Dermis microvascular lymphatic vessel endothelial cell (primary cell): ENCODE measurements at regions not wholly inside any gene's neighbourhood (a gene's known extent, or its start where the extent isn't known, plus 50 kb on each side); places are given as distances from the start of the nearest gene placed in this dataset.

Experiments used
- DNase-seq, 2 donors: peaks; one replicate each; pipeline versions ENCODE4 v3.0.0 to v3.0.0-alpha.2; 2010; ENCODE audit warnings: low read depth in 2 of 2

DNA sequence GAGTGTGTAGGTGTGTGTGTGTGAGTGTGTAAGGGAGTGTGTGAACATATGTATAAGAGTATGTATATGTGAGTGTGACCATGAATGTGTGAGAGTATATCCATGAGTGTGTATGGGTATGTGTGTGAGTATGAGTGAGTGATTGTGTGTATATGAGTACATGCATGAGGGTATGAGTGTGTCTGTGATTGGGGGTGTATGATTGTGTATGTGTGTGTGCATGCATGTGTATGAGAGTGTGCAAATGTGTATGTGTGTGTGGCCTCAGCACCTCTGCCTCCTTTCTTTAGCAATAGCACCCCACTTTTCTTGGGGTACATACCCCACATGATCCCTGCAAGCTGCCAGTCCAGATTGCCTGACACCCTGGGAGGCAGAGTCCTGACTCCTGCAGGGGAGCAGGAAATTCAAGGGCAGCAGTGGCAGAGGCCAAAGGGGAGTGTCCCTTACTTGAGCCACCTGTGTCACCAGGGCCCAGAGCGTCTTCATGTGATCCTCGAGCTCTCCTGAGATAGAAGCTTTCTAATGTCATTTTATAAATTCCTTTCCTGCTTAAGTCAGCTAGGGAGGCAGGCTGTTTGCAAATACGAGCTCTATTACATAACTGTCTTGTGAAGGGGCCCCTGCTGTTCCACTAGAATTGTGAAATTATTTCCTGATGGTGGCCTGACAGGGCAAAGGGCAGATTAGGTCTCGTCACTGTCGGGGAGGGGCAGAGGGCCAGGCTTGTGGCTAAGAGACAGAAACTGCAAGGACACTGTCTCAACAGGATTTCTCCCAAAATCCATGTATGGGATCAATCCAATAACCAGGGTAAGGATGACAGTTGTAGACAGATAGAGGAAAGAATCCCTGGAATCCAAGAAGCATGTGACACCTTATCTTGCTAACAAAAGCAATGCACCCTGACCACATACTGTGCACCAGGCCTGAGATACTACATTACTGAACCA, 389.1 kb downstream of the GADD45G start:
- DNase-seq = no peak

DNA sequence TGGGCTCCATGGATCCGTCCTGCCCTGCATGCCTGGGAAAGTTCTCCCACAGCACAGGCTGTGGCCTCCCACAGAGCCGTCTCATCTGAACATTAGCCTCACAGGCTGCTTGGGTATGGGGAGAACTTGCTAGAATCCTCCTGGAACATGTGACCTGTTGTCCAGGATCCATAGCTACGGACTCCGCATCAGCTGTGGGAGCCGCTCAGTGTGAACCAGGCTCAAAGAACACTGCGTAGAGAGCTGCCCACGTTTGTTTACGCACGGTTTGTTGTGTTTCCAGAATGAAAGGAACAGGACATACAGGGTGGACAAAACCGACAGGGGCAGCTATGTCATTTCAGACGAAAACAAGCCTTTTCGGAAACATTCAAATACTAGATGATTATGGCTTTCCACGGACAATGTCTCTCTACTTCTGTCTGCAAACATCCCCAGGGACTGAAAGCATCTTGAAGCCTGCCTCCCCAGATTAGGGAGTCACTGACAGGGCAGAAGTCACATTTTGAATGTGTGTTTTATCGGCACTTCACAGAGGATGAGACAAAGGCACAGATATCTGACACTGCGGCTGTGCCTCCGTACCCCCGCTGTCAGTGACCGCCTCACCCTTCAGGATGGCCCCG, 390.3 kb downstream of the GADD45G start:
- DNase-seq = no peak

- no peak for DNase-seq
Observed at GRCh38 chr9:89996116-89996515, 391.3 kb downstream of the GADD45G start.

- no peak for DNase-seq
Observed at GRCh38 chr9:89996773-89997172, 392.0 kb downstream of the GADD45G start.

- no peak for DNase-seq
Observed at GRCh38 chr9:89998633-89999032, 393.8 kb downstream of the GADD45G start.

- DNase-seq = no peak
Observed at GRCh38 chr9:89999176-89999533, 394.3 kb downstream of the GADD45G start.

- no peak for DNase-seq
Observed at GRCh38 chr9:89999534-90000370, 394.9 kb downstream of the GADD45G start.

- no peak for DNase-seq
Observed at GRCh38 chr9:90000925-90001324, 396.1 kb downstream of the GADD45G start.

- no peak for DNase-seq
Observed at GRCh38 chr9:90001747-90002146, 396.9 kb downstream of the GADD45G start.

DNA sequence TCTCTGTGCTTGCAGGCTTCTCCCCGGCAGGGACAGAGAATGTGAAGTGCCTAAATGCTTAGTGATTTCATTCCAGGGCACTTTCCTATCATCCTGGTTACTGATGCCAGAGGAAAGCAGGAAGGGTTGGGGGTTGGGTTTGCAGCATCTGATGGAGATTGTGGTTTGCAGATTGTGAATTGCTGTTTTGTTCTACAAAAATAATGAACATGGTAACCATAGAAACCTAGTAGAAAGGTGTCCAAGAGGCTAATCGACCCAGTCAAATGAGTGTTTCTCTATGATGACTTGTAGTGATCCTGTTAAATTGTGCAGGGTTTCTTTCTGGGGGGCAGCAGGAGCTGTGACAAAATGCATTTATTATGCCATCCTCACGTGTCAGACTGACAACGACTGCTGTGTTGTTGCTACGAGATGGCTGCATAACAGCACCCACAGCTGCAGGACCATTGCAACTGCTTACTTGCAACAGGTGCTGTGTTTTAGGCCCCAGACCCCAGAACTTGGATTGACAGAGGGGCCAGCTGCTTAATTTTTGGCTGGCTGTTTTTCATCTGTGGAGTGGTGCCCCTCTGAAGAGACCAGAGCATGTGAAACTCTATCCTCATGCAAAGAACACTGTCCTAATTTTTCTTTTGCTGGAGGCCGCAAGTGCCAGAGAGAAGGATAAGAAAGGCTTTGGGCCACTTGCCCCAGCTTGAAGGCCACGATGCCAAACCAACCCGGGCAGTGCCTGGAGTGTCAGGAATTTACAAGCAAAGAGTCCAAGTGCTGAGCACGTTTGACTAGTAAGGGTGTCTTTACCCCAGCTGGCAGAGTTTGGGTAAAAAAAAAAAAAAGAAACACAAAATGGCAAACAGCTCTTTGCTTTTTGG, 397.8 kb downstream of the GADD45G start:
- no peak for DNase-seq

DNA sequence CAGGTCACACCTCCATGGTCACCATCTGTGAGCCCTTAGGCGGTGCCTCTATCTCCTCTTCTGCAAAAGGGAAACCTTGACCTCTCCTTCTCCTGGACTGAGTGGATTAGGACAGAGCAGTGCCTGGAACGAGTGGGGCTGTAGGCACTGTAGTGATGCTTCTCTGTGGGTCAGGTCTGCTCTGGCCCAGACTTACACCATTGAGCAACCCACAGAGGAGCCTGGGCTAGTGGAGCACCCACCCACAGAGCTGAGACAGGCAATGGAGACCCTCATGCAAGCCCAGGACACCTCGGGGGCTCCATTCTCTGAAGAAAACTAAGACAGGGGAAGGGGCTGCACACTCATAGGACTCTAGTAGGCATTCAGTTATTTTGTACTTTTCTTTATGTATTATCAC, 400.6 kb downstream of the GADD45G start:
- DNase-seq = no peak

- DNase-seq = no peak
Observed at GRCh38 chr9:90007516-90008440, 403.0 kb downstream of the GADD45G start.

DNA sequence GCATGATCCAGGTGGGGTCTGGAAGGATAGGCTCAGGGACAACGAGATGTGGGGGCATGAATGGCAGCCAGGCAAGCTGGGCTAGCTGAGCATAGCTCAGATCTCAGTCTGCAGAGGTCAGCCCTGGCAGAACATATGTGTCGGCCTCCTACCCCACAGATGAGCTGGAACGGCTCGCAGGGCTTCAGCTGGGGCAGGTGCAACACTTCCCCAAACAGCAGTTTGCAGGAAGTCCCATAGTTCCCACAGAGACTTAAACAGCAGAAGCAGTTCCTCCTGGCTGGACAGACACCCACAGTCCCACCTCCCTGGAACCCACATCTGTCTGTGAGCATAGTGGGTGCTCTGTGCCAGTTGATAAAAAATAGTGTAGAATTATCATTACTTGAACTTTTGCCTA, 404.6 kb downstream of the GADD45G start:
- DNase-seq = no peak

- no peak for DNase-seq
Observed at GRCh38 chr9:90010793-90011192, 406.0 kb downstream of the GADD45G start.

DNA sequence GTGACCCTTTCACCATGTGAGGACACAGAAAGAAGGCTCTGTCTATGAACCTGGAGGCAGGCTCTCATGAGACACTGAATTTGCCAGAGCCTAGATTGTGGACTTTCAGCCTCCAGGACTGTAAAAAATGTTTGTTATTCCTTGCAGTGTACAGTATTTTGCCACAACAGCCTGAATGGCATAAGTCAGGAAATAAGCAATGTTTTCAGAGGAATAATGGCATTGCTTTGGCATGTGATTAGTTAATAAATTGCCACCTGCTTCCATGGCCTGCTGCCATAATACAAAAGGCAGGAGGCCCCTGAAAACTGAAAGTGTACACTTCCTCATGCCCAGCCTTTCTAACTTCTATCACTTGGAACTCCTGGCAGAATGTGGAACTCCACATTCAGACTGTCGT, 408.1 kb downstream of the GADD45G start:
- no peak for DNase-seq

DNA sequence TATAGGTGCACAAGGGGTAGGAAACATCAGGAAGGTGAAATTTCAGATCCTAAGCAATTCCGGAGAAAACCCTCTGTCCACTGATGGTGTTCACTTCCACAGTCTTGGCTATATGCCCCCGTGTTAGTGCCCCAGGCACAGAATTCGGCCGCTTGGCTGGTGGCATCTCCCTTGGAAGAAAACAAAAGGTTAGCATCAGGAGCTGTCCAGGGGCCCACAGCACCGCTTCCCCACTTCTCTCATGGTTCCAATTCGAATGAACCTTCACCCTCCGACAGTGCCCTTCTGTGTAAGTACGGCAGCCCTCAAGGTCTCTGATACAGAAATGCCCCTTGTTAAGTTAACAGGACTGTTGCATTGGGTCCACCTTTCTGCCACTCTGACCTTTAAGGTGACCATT, 409.0 kb downstream of the GADD45G start:
- DNase-seq = no peak

DNA sequence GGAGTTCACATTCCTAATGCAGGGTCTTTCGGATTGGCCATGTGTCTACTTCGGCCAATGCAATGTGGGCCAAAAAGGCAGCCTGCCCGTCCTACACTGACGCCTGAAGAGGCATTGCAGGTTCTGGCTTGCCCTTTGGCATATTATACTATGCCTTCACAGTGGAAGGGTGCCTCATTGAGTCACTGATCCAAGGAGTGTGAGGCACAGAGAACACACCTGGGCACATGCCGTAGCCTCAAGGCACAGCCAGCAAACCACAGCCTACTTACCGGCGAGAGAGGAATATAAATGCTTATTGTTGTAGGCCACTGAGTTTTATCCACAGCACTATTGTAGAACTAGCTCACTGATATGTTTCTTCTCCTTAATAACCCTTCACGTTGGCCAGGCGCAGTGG, 409.6 kb downstream of the GADD45G start:
- DNase-seq = no peak

DNA sequence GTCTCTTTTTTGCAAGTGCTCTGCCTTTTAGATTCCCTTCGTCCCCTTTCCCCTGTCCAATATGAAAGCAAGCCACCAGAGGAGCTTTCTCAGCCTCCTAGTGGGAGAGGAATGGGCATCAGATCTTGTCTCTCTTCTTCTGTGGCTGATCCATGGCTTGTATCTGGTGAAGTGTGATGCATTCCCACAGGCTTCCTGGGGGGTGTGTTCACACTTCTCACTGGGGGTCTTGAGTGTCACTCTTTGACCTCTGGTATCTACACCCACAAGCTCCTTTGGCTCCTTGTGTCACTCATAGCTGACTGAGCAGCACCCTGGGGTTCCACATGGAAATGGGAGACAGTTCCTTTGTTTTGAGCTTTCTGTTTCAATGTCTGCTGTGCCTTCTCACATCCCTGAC, 411.5 kb downstream of the GADD45G start:
- DNase-seq = no peak

DNA sequence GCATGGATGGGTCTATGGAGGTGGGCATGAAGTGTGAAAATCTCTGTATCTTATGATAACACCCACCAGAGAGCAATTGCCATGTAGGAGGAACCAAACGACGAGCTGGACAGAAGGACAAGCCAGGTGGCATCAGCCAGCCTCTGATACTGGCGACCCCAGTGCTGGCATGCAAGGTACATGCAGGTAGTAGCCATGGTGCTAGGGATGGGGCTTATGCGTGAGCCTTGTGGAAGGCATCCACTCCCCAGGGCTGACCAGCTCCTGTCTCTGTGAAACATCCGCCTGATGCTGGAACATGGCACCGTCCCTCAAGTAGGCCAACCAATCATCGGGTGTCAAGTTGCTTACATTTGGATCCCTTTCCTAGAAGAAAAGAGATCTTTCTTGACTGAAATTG, 412.9 kb downstream of the GADD45G start:
- DNase-seq = no peak

- DNase-seq = no peak
Observed at GRCh38 chr9:90018688-90019087, 413.9 kb downstream of the GADD45G start.
